SK-N-MC (cell line): ENCODE measurements at regions not wholly inside any gene's neighbourhood (a gene's known extent, or its start where the extent isn't known, plus 50 kb on each side); places are given as distances from the start of the nearest gene placed in this dataset.

Source experiments
- DNase-seq: peaks from one replicate; pipeline ENCODE4 v3.0.0-alpha.2; 2011; ENCODE audit warnings: low read depth, low spot score
- H3K27ac ChIP-seq: fragments of 200-600 bp; sonication (generic); 2 replicates; pipeline ENCODE4 v1.5.1; 2016; ENCODE audit warnings: mixed run types
- H3K36me3 ChIP-seq: fragments of 200-600 bp; sonication (generic); 2 replicates; pipeline ENCODE4 v1.6.1; 2017; ENCODE audit warnings: antibody characterized with exemption, low read length, mixed read lengths; ENCODE audit not compliant: insufficient read depth
- H3K4me3 ChIP-seq: fragments of 200-600 bp; sonication (generic); 2 replicates; pipeline ENCODE4 v1.5.1; 2016
- H3K9ac ChIP-seq: fragments of 200-600 bp; sonication (generic); 2 replicates; pipeline ENCODE4 v1.8.0; 2017; ENCODE audit warnings: mixed run types, mixed read lengths; ENCODE audit not compliant: insufficient read length
- H3K9me3 ChIP-seq: fragments of 200-600 bp; sonication (generic); 2 replicates; pipeline ENCODE4 v1.6.1; 2017; ENCODE audit warnings: low read depth, mild to moderate bottlenecking, antibody characterized with exemption, low read length, moderate library complexity, mixed read lengths
- EZH2 ChIP-seq: fragments of 200-600 bp; sonication (generic); IDR thresholded peaks from one replicate; pipeline ENCODE4 v1.6.1; 2017; ENCODE audit warnings: antibody characterized with exemption
- FOXP2 ChIP-seq: optimal IDR thresholded peaks from 2 replicates; pipeline ENCODE3; 2011; ENCODE audit warnings: mild to moderate bottlenecking, moderate library complexity; ENCODE audit not compliant: insufficient read depth; ENCODE audit errors: extremely low read length, control extremely low read depth
- POLR2AphosphoS5 ChIP-seq: IDR thresholded peaks from 2 replicates; pipeline ENCODE4 v1.6.1; 2012; ENCODE audit warnings: mild to moderate bottlenecking, low read depth, low read length, borderline replicate concordance

- TF ChIP-seq FOXP2, result no peak
- TF ChIP-seq EZH2, result no peak
- no peak for TF ChIP-seq POLR2AphosphoS5
- no peaks in the 10 kb centered on the region for H3K9me3 ChIP-seq
- H3K4me3 ChIP-seq, result no peak overlapping the region
- H3K9ac ChIP-seq, result no peak overlapping the region
- no peaks in the 10 kb centered on the region for H3K36me3 ChIP-seq
- H3K27ac ChIP-seq, result no peak overlapping the region
- no peak for DNase-seq
Observed at GRCh38 chr14:61929651-61930050, 167.4 kb downstream of the SNAPC1 start.

GRCh38 chr14:61930101-61930857 is 168.1 kb downstream of the SNAPC1 start:
- TF ChIP-seq FOXP2, result no peak
- no peak for TF ChIP-seq POLR2AphosphoS5
- TF ChIP-seq EZH2, result no peak
- no peak for DNase-seq
- Histone ChIP-seq H3K36me3 (no peaks in the 10 kb centered on the region), H3K4me3 (no peak overlapping the region), H3K9ac (no peak overlapping the region), H3K9me3 (no peaks in the 10 kb centered on the region), H3K27ac (no peak overlapping the region)

GRCh38 chr14:61932974-61933373 is 170.8 kb downstream of the SNAPC1 start:
- Histone ChIP-seq H3K36me3 (no peaks in the 10 kb centered on the region), H3K4me3 (no peak overlapping the region), H3K27ac (no peak overlapping the region), H3K9ac (no peak overlapping the region), H3K9me3 (no peaks in the 10 kb centered on the region)
- DNase-seq, result no peak
- TF ChIP-seq FOXP2 (no peak), EZH2 (no peak), POLR2AphosphoS5 (no peak)

- Histone ChIP-seq H3K9me3 (no peaks in the 10 kb centered on the region), H3K4me3 (no peak overlapping the region), H3K9ac (no peak overlapping the region), H3K36me3 (no peaks in the 10 kb centered on the region), H3K27ac (no peak overlapping the region)
- DNase-seq, result no peak
- TF ChIP-seq POLR2AphosphoS5 (no peak), EZH2 (no peak), FOXP2 (no peak)
Observed at GRCh38 chr14:61934385-61934784, 172.2 kb downstream of the SNAPC1 start.

- TF ChIP-seq FOXP2 (no peak), POLR2AphosphoS5 (no peak), EZH2 (no peak)
- no peak for DNase-seq
- H3K4me3 ChIP-seq, result no peak overlapping the region
- H3K9me3 ChIP-seq, result no peaks in the 10 kb centered on the region
- H3K36me3 ChIP-seq, result no peaks in the 10 kb centered on the region
- H3K9ac ChIP-seq, result no peak overlapping the region
- no peak overlapping the region for H3K27ac ChIP-seq
Observed at GRCh38 chr14:61939776-61940175, 177.6 kb downstream of the SNAPC1 start.

GRCh38 chr14:61940666-61941420 is 178.6 kb downstream of the SNAPC1 start:
- Histone ChIP-seq H3K27ac (no peak overlapping the region), H3K9ac (no peak overlapping the region), H3K4me3 (no peak overlapping the region), H3K36me3 (no peaks in the 10 kb centered on the region), H3K9me3 (no peaks in the 10 kb centered on the region)
- TF ChIP-seq EZH2 (no peak), POLR2AphosphoS5 (no peak), FOXP2 (no peak)
- DNase-seq, result no peak

GRCh38 chr14:61941421-61942150 is 179.4 kb downstream of the SNAPC1 start:
- Histone ChIP-seq H3K4me3 (no peak overlapping the region), H3K9ac (no peak overlapping the region), H3K36me3 (no peaks in the 10 kb centered on the region), H3K27ac (no peak overlapping the region), H3K9me3 (no peaks in the 10 kb centered on the region)
- no peak for TF ChIP-seq POLR2AphosphoS5
- no peak for TF ChIP-seq EZH2
- no peak for TF ChIP-seq FOXP2
- no peak for DNase-seq

GRCh38 chr14:61948376-61948775 is 186.2 kb downstream of the SNAPC1 start:
- TF ChIP-seq POLR2AphosphoS5 (no peak), FOXP2 (no peak), EZH2 (no peak)
- H3K9me3 ChIP-seq, result no peaks in the 10 kb centered on the region
- no peak overlapping the region for H3K4me3 ChIP-seq
- no peaks in the 10 kb centered on the region for H3K36me3 ChIP-seq
- no peak overlapping the region for H3K27ac ChIP-seq
- H3K9ac ChIP-seq, result no peak overlapping the region
- DNase-seq, result no peak
